Ascending aorta (tissue), 2 donors: ENCODE measurements at regions not wholly inside any gene's neighbourhood (a gene's known extent, or its start where the extent isn't known, plus 50 kb on each side); places are given as distances from the start of the nearest gene placed in this dataset.
"Not testable (repeated sequence)": the region's sequence is repeated elsewhere in the genome, so short reads cannot be mapped to it uniquely, and the experiment has no call there.

Experiments
- DNase-seq, 2 donors: peaks; one replicate each; pipeline ENCODE4 v3.0.0-alpha.2; 2019; ENCODE audit warnings: low spot score in 2 of 2
- H3K27ac ChIP-seq, 2 donors: fragments of 200-600 bp; sonication (generic); one replicate each; pipeline ENCODE4 v1.5.1; 2016 to 2017; ENCODE audit warnings: mild to moderate bottlenecking in 1 of 2
- H3K27me3 ChIP-seq: fragments of 200-600 bp; sonication (generic); one replicate; pipeline ENCODE4 v1.5.1; 2017
- H3K36me3 ChIP-seq, 2 donors: fragments of 200-600 bp; sonication (generic); one replicate each; pipeline ENCODE4 v1.5.1; 2016
- H3K4me1 ChIP-seq, 2 donors: fragments of 200-600 bp; sonication (generic); one replicate each; pipeline ENCODE4 v1.5.1; 2016 to 2017; ENCODE audit warnings: mild to moderate bottlenecking in 1 of 2
- H3K4me3 ChIP-seq, 2 donors: fragments of 200-600 bp; sonication (generic); one replicate each; pipeline ENCODE4 v1.5.1; 2016 to 2017; ENCODE audit warnings: mild to moderate bottlenecking in 1 of 2
- H3K9me3 ChIP-seq, 2 donors: fragments of 200-600 bp; sonication (generic); one replicate each; pipeline ENCODE4 v1.5.1; 2016
- intact Hi-C: fragments of 100-400 bp; cut with DNase I; formaldehyde crosslinking; loops from one replicate; pipeline ENCODE4 v1.15.1; 2023
- TF ChIP-seq, protein P1 (sequence below), 3 experiments: fragments of 200-600 bp in 2 of 3; fragments of 450-650 bp in 1 of 3; sonication (generic) in 2 of 3; IDR thresholded peaks; one replicate each; pipeline ENCODE4 v1.5.1; 2016 to 2019; ENCODE audit warnings: antibody characterized with exemption in 3 of 3, mild to moderate bottlenecking in 1 of 3, moderate library complexity in 1 of 3

DNA sequence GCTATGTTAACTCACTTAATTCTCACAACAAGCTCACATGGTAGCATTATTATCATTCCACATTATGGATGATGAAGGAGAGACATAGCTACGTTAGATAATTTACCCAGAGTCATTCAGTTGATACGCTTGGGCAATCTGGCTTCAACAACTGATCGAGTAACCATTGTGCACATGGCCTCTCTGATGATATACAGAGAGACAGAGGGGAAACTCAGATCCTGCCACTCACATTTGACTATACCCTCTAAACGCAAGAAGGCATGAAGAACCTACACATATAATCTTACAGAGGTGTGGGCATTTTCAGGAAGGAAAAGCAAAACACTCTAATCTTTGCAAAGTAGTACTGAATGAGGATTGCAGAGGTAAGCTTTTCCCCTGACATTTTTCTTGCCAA lies 360.1 kb downstream of the BARHL2 start:
- no peaks in the 10 kb centered on the region for H3K9me3 ChIP-seq
- no peaks in the 10 kb centered on the region for H3K4me1 ChIP-seq
- intact Hi-C loops: no loop called here
- no peak overlapping the region for H3K27ac ChIP-seq
- TF ChIP-seq, protein P1, sequence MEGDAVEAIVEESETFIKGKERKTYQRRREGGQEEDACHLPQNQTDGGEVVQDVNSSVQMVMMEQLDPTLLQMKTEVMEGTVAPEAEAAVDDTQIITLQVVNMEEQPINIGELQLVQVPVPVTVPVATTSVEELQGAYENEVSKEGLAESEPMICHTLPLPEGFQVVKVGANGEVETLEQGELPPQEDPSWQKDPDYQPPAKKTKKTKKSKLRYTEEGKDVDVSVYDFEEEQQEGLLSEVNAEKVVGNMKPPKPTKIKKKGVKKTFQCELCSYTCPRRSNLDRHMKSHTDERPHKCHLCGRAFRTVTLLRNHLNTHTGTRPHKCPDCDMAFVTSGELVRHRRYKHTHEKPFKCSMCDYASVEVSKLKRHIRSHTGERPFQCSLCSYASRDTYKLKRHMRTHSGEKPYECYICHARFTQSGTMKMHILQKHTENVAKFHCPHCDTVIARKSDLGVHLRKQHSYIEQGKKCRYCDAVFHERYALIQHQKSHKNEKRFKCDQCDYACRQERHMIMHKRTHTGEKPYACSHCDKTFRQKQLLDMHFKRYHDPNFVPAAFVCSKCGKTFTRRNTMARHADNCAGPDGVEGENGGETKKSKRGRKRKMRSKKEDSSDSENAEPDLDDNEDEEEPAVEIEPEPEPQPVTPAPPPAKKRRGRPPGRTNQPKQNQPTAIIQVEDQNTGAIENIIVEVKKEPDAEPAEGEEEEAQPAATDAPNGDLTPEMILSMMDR (IDR thresholded peaks at IDR 0.05): no peak
- H3K4me3 ChIP-seq: no peak overlapping the region
- no peak for DNase-seq
- no peaks in the 10 kb centered on the region for H3K27me3 ChIP-seq
- H3K36me3 ChIP-seq: no peaks in the 10 kb centered on the region

DNA sequence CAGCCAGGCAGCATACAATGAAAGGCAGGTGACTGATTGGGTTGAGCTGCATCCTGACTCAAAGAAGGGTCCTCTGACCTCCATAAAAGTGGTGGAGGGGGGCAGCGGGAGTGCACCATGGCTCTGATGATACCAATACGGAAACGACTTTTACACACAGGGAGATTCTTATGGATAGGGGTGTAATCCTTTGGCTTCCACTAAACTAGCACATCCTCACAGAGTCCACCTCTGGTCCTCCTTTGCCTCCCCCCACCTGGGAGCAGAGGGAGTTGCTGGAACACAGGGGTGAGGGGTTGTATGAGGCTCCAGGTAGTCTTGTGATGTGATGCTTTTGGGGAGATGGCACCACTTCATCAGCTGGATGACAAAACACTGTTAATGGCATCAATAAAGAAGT lies 361.0 kb downstream of the BARHL2 start:
- Histone ChIP-seq H3K4me1 (no peaks in the 10 kb centered on the region), H3K27ac (no peak overlapping the region), H3K9me3 (no peaks in the 10 kb centered on the region), H3K27me3 (no peaks in the 10 kb centered on the region), H3K36me3 (no peaks in the 10 kb centered on the region), H3K4me3 (no peak overlapping the region)
- intact Hi-C loops: no loop called here
- DNase-seq: no peak
- TF ChIP-seq, protein P1 (IDR thresholded peaks at IDR 0.05): no peak

DNA sequence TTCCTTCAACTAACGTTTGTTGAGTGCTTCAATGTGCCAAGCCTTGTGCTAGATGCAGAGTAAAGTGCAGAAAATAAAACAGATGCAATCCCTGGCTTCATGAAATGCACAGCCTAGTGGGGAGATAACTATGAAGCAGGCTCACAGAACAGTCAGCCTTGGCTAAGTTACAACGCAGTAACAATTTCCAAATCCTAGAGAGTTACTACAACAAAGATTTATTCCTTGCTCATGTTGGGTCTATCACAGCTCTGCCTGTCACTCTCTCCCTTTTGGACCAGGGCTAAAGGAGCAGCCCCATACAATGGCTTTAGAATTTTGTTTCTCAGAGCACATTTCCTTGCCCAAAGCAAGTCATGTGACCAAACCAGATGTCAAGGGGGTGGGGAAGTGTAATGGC lies 359.8 kb downstream of the ZNF326 start:
- no peak for DNase-seq
- Histone ChIP-seq H3K27me3 (no peaks in the 10 kb centered on the region), H3K4me1 (no peaks in the 10 kb centered on the region), H3K9me3 (no peaks in the 10 kb centered on the region), H3K36me3 (no peaks in the 10 kb centered on the region), H3K27ac (no peak overlapping the region), H3K4me3 (no peak overlapping the region)
- intact Hi-C loops: no loop called here
- TF ChIP-seq, protein P1 (IDR thresholded peaks at IDR 0.05): no peak

DNA sequence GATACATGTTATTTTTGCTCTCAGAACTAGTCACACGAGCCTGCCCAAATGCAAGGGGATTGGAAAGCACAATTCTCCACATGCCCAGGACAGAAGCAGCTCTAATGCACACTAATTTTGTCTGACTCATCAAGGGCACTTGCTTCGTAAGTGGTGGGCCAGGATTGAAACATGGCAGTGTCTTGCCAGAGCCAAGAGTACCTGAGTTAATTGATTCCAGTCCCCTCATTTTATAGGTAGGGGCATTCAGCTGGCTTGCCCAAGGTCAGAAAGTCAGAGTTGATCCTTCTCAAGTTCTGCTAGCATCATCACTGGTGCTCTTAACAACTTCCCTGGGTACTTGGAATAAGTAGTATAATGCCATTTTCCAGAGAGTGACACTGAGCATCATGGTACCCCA lies 356.1 kb downstream of the ZNF326 start:
- Histone ChIP-seq H3K36me3 (no peaks in the 10 kb centered on the region), H3K9me3 (peaks cover 0 to 5% of the 10 kb centered on the region in 2 donors)

DNA sequence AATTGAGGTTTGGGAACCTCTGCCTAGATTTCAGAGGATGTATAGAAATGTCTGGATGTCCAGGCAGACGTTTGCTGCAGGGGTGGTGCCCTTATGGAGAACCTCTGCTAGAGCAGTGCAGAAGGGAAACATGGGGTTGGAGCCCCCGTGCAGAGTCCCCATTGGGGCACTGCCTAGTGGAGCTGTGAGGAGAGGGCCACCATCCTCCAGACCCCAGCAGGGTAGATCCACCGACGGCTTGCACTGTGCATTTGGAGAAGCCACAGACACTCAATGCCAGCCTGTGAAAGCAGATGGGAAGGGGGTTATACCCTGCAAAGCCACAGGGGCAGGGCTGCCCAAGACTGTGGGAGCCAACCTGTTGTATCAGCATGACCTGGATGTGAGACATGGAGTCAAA lies 354.6 kb downstream of the ZNF326 start:
- no peaks in the 10 kb centered on the region for H3K36me3 ChIP-seq
- peaks cover 0 to 5% of the 10 kb centered on the region in 2 donors for H3K9me3 ChIP-seq
- DNase-seq: no peak
- no peaks in the 10 kb centered on the region for H3K27me3 ChIP-seq
- TF ChIP-seq, protein P1 (IDR thresholded peaks at IDR 0.05): no peak
- H3K4me3 ChIP-seq: no peak overlapping the region
- H3K27ac ChIP-seq: no peak overlapping the region
- no peaks in the 10 kb centered on the region for H3K4me1 ChIP-seq
- intact Hi-C loops: no loop called here

More for the DNA sequence above, 356.1 kb downstream of the ZNF326 start:
- Histone ChIP-seq H3K27ac (no peak overlapping the region), H3K27me3 (no peaks in the 10 kb centered on the region), H3K4me3 (no peak overlapping the region), H3K4me1 (no peaks in the 10 kb centered on the region)
- DNase-seq: no peak
- intact Hi-C loops: no loop called here
- TF ChIP-seq, protein P1 (IDR thresholded peaks at IDR 0.05): no peak

DNA sequence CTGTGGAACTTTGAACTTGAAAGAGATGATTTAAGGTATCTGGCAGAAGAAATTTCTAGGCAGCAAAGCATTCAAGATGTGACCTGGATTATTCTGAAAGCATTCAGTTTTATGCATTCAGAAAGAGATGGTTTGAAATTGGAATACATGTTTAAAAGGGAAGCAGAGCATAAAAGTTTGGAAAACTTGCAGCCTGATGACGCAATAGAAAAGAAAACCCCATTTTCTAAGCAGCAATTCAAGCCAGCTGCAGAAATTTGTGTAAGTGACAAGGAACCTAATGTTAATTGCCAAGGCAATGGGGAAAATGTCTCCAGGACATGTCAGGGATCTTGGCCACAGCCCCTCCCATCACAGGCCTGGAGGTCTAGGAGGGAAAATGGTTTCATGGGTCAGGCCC lies 354.0 kb downstream of the ZNF326 start:
- TF ChIP-seq, protein P1 (IDR thresholded peaks at IDR 0.05): no peak
- Histone ChIP-seq H3K27ac (no peak overlapping the region), H3K4me1 (no peaks in the 10 kb centered on the region), H3K4me3 (no peak overlapping the region), H3K9me3 (peaks cover 0 to 5% of the 10 kb centered on the region in 2 donors), H3K36me3 (no peaks in the 10 kb centered on the region), H3K27me3 (no peaks in the 10 kb centered on the region)
- intact Hi-C loops: no loop called here
- no peak for DNase-seq

DNA sequence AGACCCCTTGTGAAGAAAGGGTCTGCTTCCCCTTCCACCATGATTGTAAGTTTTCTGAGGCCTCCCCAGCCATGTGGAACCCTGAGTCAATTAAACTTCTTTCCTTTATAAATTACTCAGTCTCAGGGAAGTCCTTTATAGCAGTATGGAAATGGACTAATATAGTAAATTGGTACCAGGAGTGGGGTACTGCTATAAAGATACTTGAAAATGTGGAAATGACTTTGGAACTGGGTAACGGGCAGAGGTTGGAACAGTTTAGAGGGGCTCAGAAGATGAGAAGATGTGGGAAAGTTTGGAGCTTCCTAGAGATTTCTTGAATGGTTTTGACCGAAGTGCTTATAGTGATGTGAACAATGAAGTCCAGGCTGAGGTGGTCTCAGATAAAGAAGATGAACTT lies 353.5 kb downstream of the ZNF326 start:
- H3K9me3 ChIP-seq, DNase-seq, H3K4me3 ChIP-seq, H3K27ac ChIP-seq, H3K4me1 ChIP-seq, H3K36me3 ChIP-seq, H3K27me3 ChIP-seq, intact Hi-C loops: not testable (repeated sequence)
